ENCODE measurements at regions not wholly inside any gene's neighbourhood (a gene's known extent, or its start where the extent isn't known, plus 50 kb on each side); places are given as distances from the start of the nearest gene placed in this dataset.

GRCh38 chr3:72473156-72473555, 375.1 kb downstream of the SHQ1 start:
- H3K27me3 ChIP-seq (ENCODE audit: insufficient read depth), result no peaks in the 10 kb centered on the region
- H3K79me2 ChIP-seq (replicated peaks; ENCODE audit: insufficient read depth), result no peaks in the 10 kb centered on the region
- TF ChIP-seq EZH2phosphoT487 (IDR thresholded peaks at IDR 0.05; ENCODE audit: unreplicated experiment), result no peak
- no peak for TF ChIP-seq STAT1 (IDR thresholded peaks at IDR 0.05; ENCODE audit: unreplicated experiment)
- TF ChIP-seq, protein P1, sequence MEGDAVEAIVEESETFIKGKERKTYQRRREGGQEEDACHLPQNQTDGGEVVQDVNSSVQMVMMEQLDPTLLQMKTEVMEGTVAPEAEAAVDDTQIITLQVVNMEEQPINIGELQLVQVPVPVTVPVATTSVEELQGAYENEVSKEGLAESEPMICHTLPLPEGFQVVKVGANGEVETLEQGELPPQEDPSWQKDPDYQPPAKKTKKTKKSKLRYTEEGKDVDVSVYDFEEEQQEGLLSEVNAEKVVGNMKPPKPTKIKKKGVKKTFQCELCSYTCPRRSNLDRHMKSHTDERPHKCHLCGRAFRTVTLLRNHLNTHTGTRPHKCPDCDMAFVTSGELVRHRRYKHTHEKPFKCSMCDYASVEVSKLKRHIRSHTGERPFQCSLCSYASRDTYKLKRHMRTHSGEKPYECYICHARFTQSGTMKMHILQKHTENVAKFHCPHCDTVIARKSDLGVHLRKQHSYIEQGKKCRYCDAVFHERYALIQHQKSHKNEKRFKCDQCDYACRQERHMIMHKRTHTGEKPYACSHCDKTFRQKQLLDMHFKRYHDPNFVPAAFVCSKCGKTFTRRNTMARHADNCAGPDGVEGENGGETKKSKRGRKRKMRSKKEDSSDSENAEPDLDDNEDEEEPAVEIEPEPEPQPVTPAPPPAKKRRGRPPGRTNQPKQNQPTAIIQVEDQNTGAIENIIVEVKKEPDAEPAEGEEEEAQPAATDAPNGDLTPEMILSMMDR (conservative IDR thresholded peaks at IDR 0.05; ENCODE audit: low read depth in 2 of 2), result no peak
- no peak overlapping the region for H3K27ac Mint-ChIP-seq
- no peak overlapping the region for H3K4me2 ChIP-seq
- DNase-seq (ENCODE audit: low spot score) (no peak), ATAC-seq (no peak)
- H3F3A ChIP-seq (replicated peaks; ENCODE audit: low read depth), result no peaks in the 10 kb centered on the region
- no peak overlapping the region for H3K4me3 ChIP-seq
- no peaks in the 10 kb centered on the region for H3K9me2 ChIP-seq (ENCODE audit: insufficient read depth)
- H3K9me3 Mint-ChIP-seq, result no peaks in the 10 kb centered on the region
- no peaks in the 10 kb centered on the region for H3K27me3 Mint-ChIP-seq (ENCODE audit: insufficient read depth, low read depth, poor library complexity)
- H2AFZ ChIP-seq, result no peak overlapping the region
- no peaks in the 10 kb centered on the region for H4K20me1 ChIP-seq (replicated peaks; ENCODE audit: insufficient read depth)
- peaks cover 9% of the 10 kb centered on the region for H3K4me1 Mint-ChIP-seq
- no peak overlapping the region for H3K27ac ChIP-seq (ENCODE audit: low read depth)
- H3K4me1 ChIP-seq (ENCODE audit: insufficient read depth), result peaks cover 5% of the 10 kb centered on the region; the same call in 1 of the 2 replicates
- H3K4me3 Mint-ChIP-seq, result no peak overlapping the region
- H3K36me3 ChIP-seq (ENCODE audit: insufficient read depth), result no peaks in the 10 kb centered on the region
- H3K36me3 Mint-ChIP-seq (ENCODE audit: low read depth), result no peaks in the 10 kb centered on the region

DNA sequence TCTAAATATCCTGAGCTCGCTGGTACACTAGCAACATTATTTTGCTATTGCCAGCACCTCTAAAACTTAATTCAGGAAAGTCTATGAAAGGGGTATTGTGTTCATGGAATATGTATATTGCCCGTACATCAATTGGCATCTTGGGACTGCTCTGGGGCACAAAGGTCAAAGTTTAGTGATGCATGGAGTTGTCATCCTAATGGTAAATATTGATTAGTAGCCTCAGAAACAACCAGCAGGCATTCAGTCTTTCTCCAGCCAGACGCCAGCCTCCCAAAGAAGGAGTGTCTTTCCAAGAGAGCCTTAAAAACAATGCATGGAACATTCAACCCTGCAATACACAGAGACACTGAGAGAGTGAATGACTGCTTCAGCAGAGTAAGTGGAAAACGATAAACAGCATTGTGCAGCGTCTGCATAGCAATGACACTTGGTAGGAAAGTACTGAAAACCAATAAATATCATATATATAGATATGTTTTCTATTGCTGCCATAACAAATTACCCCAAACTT, 377.3 kb downstream of the SHQ1 start:
- no peaks in the 10 kb centered on the region for H3K27me3 ChIP-seq (ENCODE audit: insufficient read depth)
- H3F3A ChIP-seq (replicated peaks; ENCODE audit: low read depth), result no peaks in the 10 kb centered on the region
- H3K4me2 ChIP-seq, result no peak overlapping the region
- ATAC-seq (no peak), DNase-seq (ENCODE audit: low spot score) (no peak)
- Mint-ChIP-seq H3K9me3 (no peaks in the 10 kb centered on the region), H3K4me1 (no peaks in the 10 kb centered on the region), H3K4me3 (no peak overlapping the region), H3K27me3 (ENCODE audit: insufficient read depth, low read depth, poor library complexity) (no peaks in the 10 kb centered on the region), H3K27ac (no peak overlapping the region), H3K36me3 (ENCODE audit: low read depth) (no peaks in the 10 kb centered on the region)
- no peaks in the 10 kb centered on the region for H3K36me3 ChIP-seq (ENCODE audit: insufficient read depth)
- H3K4me3 ChIP-seq, result no peak overlapping the region
- no peaks in the 10 kb centered on the region for H3K79me2 ChIP-seq (replicated peaks; ENCODE audit: insufficient read depth)
- H3K27ac ChIP-seq (ENCODE audit: low read depth), result no peak overlapping the region
- no peaks in the 10 kb centered on the region for H3K4me1 ChIP-seq (ENCODE audit: insufficient read depth)
- H3K9me2 ChIP-seq (ENCODE audit: insufficient read depth), result no peaks in the 10 kb centered on the region
- no peak overlapping the region for H2AFZ ChIP-seq
- H4K20me1 ChIP-seq (replicated peaks; ENCODE audit: insufficient read depth), result no peaks in the 10 kb centered on the region
- TF ChIP-seq CREB1 (CRISPR knock-in tag; IDR thresholded peaks at IDR 0.05; ENCODE audit: low read depth) (no peak), EZH2 (IDR thresholded peaks at IDR 0.05; ENCODE audit: low read depth, unreplicated experiment) (no peak), ETS1 (IDR thresholded peaks at IDR 0.05) (no peak), STAT1 (IDR thresholded peaks at IDR 0.05; ENCODE audit: unreplicated experiment) (no peak), ZNF114 (CRISPR knock-in tag; IDR thresholded peaks at IDR 0.05) (no peak)
- TF ChIP-seq, protein P2, sequence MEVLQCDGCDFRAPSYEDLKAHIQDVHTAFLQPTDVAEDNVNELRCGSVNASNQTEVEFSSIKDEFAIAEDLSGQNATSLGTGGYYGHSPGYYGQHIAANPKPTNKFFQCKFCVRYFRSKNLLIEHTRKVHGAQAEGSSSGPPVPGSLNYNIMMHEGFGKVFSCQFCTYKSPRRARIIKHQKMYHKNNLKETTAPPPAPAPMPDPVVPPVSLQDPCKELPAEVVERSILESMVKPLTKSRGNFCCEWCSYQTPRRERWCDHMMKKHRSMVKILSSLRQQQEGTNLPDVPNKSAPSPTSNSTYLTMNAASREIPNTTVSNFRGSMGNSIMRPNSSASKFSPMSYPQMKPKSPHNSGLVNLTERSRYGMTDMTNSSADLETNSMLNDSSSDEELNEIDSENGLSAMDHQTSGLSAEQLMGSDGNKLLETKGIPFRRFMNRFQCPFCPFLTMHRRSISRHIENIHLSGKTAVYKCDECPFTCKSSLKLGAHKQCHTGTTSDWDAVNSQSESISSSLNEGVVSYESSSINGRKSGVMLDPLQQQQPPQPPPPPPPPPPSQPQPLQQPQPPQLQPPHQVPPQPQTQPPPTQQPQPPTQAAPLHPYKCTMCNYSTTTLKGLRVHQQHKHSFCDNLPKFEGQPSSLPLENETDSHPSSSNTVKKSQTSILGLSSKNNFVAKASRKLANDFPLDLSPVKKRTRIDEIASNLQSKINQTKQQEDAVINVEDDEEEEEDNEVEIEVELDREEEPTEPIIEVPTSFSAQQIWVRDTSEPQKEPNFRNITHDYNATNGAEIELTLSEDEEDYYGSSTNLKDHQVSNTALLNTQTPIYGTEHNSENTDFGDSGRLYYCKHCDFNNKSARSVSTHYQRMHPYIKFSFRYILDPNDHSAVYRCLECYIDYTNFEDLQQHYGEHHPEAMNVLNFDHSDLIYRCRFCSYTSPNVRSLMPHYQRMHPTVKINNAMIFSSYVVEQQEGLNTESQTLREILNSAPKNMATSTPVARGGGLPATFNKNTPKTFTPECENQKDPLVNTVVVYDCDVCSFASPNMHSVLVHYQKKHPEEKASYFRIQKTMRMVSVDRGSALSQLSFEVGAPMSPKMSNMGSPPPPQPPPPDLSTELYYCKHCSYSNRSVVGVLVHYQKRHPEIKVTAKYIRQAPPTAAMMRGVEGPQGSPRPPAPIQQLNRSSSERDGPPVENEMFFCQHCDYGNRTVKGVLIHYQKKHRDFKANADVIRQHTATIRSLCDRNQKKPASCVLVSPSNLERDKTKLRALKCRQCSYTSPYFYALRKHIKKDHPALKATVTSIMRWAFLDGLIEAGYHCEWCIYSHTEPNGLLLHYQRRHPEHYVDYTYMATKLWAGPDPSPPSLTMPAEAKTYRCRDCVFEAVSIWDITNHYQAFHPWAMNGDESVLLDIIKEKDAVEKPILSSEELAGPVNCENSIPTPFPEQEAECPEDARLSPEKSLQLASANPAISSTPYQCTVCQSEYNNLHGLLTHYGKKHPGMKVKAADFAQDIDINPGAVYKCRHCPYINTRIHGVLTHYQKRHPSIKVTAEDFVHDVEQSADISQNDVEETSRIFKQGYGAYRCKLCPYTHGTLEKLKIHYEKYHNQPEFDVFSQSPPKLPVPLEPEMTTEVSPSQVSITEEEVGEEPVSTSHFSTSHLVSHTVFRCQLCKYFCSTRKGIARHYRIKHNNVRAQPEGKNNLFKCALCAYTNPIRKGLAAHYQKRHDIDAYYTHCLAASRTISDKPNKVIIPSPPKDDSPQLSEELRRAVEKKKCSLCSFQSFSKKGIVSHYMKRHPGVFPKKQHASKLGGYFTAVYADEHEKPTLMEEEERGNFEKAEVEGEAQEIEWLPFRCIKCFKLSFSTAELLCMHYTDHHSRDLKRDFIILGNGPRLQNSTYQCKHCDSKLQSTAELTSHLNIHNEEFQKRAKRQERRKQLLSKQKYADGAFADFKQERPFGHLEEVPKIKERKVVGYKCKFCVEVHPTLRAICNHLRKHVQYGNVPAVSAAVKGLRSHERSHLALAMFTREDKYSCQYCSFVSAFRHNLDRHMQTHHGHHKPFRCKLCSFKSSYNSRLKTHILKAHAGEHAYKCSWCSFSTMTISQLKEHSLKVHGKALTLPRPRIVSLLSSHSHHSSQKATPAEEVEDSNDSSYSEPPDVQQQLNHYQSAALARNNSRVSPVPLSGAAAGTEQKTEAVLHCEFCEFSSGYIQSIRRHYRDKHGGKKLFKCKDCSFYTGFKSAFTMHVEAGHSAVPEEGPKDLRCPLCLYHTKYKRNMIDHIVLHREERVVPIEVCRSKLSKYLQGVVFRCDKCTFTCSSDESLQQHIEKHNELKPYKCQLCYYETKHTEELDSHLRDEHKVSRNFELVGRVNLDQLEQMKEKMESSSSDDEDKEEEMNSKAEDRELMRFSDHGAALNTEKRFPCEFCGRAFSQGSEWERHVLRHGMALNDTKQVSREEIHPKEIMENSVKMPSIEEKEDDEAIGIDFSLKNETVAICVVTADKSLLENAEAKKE (CRISPR knock-in tag; IDR thresholded peaks at IDR 0.05), result no peak
- TF ChIP-seq, protein P3, sequence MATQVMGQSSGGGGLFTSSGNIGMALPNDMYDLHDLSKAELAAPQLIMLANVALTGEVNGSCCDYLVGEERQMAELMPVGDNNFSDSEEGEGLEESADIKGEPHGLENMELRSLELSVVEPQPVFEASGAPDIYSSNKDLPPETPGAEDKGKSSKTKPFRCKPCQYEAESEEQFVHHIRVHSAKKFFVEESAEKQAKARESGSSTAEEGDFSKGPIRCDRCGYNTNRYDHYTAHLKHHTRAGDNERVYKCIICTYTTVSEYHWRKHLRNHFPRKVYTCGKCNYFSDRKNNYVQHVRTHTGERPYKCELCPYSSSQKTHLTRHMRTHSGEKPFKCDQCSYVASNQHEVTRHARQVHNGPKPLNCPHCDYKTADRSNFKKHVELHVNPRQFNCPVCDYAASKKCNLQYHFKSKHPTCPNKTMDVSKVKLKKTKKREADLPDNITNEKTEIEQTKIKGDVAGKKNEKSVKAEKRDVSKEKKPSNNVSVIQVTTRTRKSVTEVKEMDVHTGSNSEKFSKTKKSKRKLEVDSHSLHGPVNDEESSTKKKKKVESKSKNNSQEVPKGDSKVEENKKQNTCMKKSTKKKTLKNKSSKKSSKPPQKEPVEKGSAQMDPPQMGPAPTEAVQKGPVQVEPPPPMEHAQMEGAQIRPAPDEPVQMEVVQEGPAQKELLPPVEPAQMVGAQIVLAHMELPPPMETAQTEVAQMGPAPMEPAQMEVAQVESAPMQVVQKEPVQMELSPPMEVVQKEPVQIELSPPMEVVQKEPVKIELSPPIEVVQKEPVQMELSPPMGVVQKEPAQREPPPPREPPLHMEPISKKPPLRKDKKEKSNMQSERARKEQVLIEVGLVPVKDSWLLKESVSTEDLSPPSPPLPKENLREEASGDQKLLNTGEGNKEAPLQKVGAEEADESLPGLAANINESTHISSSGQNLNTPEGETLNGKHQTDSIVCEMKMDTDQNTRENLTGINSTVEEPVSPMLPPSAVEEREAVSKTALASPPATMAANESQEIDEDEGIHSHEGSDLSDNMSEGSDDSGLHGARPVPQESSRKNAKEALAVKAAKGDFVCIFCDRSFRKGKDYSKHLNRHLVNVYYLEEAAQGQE (IDR thresholded peaks at IDR 0.05; ENCODE audit: unreplicated experiment), result no peak
